22Rv1 (cell line): ENCODE measurements at regions not wholly inside any gene's neighbourhood (a gene's known extent, or its start where the extent isn't known, plus 50 kb on each side); places are given as distances from the start of the nearest gene placed in this dataset.

Source experiments
- CTCF ChIP-seq: fragments of 450-650 bp; IDR thresholded peaks from 2 replicates; pipeline ENCODE4 v1.5.1; 2017; ENCODE audit warnings: mild to moderate bottlenecking
- ZFX ChIP-seq: fragments of 450-650 bp; IDR thresholded peaks from 2 replicates; pipeline ENCODE4 v1.6.1; 2017; ENCODE audit warnings: antibody characterized with exemption, borderline replicate concordance

DNA sequence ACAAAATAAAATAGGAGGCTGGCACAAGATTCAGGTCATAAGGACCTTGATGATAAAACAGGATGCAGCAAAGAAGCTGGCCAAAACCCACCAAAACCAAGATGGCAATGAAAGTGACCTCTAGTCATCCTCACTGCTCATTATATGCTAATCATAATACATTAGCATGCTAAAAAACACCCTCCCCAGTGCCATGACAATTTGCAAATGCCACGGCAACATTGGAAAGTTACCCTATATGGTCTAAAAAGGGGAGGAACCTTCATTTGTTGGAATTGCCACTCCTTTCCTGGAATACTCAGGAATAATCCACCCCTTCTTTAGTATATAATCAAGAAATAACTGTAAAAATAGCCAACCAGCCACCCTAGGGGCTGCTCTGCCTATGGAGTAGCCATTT, 108.8 kb upstream of the GRIK1 start:
- TF ChIP-seq CTCF (no peak), ZFX (no peak)
